ENCODE measurements at regions not wholly inside any gene's neighbourhood (a gene's known extent, or its start where the extent isn't known, plus 50 kb on each side); places are given as distances from the start of the nearest gene placed in this dataset.

- DNase-seq (ENCODE audit: low read depth in 2 of 2), result no peak
Measured at GRCh38 chr11:112852143-112852866, 108.9 kb upstream of the NCAM1 start.

GRCh38 chr11:112856133-112856532 lies 105.1 kb upstream of the NCAM1 start:
- DNase-seq (ENCODE audit: low read depth in 2 of 2), result no peak

DNA sequence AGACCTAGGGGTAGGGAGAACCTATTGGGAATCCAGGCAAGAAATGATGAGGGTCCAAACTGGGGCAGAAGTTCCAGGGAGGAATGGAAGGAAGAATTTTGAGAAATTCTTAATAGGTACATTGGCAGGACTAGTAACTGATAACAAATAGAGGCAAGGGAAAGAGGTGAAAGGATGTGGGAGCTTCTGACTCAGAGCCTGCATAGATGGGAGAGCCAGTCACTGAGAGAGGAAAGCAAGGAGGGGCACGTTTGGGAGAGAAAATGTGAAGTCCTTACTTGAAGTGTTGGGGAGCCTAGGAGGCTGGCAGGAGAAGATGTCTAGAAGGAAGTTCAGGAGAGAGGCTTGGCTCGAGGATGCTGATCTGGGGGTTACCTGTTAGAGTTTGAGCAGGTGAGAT lies 104.6 kb upstream of the NCAM1 start:
- DNase-seq (ENCODE audit: low read depth in 2 of 2), result no peak

DNA sequence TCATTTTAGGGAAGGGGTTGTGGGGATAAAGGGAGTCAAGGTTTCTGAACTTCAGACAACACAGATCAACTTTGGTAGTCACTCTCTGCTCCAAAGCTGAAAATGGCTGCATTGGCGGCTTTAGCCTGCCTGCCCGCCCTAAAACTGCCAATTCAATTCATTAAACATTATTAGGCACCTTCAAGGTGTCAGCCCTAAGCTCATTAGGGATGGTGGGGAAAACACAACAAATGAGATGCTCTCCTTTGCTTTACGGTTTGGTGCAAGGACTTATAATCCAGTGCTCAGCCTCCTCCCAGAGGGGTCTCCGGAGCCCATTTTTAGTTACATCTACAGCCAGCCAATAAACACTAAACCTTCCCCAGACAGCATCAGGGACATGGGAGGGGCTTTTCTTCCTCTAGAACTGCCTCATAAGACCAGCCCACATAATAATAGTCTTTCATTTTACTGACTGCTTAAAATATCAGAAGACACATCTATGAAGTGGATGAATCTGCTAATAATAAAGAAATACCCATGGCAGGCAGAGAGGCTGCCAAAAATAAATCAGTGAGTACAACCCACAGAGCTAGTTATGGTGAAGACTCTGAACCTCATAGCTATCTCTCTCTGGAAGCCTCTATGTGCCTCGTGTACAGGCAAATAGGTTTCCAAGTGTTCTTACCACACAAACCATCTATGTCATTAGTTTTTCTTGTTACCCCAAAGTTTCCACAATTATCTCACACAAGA lies 102.8 kb upstream of the NCAM1 start:
- no peak for DNase-seq (ENCODE audit: low read depth in 2 of 2)

- DNase-seq (ENCODE audit: low read depth in 2 of 2), result no peak
Measured at GRCh38 chr11:112859787-112860186, 101.4 kb upstream of the NCAM1 start.

GRCh38 chr11:112861356-112861755 lies 99.9 kb upstream of the NCAM1 start:
- no peak for DNase-seq (ENCODE audit: low read depth in 2 of 2)

DNA sequence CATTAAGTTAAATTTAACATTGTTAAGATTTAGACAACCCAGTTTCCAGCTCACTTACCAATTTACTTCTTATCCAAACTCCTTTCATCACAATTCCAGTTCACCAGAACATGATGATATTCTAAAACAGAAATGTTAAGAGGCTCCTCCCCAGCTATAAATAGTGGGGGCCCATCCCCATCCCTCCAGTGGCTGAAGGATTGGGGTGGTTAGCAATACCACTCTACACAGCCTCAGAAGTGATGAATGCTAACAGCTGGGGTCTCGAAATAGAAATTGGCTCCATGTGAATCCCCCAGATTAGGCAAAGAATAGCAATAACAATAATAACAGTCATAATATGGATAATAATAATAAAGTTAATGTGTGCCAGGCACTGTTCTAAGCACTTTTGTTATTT lies 97.9 kb upstream of the NCAM1 start:
- no peak for DNase-seq (ENCODE audit: low read depth in 2 of 2)

GRCh38 chr11:112864672-112865071 lies 96.5 kb upstream of the NCAM1 start:
- DNase-seq (ENCODE audit: low read depth in 2 of 2), result no peak

DNA sequence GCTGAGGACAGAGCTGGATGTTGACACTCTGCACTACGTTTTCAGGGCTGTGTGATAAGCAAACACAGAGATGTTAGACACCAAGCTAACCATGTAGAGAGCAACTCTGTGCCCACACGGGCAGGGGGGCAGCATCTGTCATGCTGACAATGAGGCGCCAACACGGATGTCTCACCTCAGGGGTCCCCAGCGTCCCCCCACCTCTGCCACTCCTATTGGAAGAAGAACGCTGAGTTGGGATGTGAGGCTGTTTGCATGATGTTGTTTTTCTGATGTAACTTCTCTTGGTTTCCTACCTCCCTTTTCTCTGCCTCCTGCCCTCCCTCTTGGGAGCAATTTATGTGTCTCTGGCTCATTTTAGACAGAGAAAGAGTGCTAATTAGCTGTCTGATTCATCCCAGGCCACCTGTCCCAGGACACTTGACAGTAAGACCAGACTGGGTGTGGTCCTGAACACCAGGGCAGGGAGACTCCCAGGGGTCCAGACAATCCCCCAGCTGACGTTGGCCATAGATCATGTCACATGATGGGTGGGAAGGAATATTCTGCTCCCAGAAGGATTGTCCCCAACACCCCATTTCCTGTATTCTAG lies 89.2 kb upstream of the NCAM1 start:
- DNase-seq (ENCODE audit: low read depth in 2 of 2), result no peak

DNA sequence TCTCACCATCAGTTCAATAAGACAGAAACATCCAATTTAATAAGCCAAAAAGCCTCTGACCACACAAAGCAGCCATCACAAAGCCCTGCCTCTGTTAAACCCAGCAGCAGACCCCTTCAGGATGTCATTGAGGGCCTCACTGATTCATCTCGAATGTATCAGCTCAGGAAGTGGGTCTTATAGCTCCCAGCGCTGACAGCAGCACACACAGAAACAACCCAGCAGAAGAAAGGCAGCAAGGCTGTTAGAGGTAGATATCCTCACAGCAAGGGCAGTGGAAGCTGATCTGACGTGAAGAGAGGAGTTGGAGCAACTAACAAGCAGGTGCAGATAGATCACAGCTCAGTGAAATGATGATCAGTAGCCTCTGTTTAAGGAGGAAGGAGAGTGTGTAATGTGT lies 86.2 kb upstream of the NCAM1 start:
- DNase-seq (ENCODE audit: low read depth in 2 of 2), result no peak

DNA sequence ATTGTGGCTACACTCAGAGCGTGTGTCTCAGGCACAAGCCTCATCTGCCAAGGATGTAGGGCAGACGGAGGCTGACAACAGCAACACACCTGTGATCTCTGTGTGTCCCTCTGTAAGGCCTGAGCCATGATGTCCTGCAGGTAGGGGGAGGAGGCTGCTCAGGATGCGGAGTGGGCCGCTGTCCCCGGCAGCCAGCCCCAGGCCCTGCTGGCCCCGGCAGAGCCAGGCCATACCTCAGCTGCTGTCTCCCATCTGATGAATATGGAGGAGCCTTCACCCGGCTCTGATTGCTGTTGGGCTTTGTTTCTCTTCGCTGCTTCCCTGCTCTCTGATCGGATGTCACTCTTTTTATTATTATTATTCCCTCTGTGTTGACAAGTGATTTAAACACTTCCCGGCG lies 83.6 kb upstream of the NCAM1 start:
- DNase-seq (ENCODE audit: low read depth in 2 of 2), result no peak

GRCh38 chr11:112878033-112878601 lies 83.1 kb upstream of the NCAM1 start:
- no peak for DNase-seq (ENCODE audit: low read depth in 2 of 2)

DNA sequence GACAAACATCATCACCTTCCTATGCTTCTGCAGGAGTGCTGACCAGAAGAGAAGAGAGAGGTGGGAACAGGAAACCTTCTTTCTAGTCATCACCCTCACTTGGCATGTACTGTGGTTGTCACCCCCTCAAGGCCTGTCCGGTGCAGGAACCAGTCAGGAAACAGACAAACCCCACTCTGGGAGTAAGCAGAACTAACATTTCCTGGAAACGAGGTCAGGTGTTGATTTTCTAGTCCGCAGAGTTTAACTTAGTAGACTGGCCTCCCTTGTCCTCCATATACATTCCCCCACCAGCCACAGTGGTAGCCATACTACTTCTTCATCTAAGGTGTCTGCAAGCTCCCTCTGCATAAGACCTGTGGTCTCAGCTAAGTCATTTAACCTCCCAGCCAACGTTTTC lies 80.7 kb upstream of the NCAM1 start:
- DNase-seq (ENCODE audit: low read depth in 2 of 2), result no peak

DNA sequence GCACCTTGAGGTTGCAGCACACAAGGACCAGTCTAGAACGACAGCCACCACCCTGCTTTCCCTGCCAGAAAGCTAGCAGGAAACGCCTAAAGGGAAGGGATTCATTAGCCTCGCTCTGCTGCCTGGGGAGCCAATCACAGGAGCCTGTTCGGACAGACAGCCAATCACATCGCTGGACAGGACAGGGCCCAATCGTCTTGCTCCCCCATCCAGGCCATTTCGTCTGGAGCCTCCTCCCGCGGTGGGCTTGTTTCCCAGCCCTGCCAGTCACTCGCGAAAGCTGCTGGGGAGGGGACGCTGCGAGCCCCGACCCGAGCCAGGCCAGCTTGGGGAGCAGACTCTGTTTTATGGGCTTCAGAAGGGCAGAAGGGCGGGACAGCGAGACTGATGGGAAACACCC lies 79.8 kb upstream of the NCAM1 start:
- no peak for DNase-seq (ENCODE audit: low read depth in 2 of 2)

GRCh38 chr11:112882494-112883381 lies 78.5 kb upstream of the NCAM1 start:
- DNase-seq (ENCODE audit: low read depth in 2 of 2), result no peak

- no peak for DNase-seq (ENCODE audit: low read depth in 2 of 2)
Measured at GRCh38 chr11:112884012-112884767, 77.0 kb upstream of the NCAM1 start.

GRCh38 chr11:112885744-112886433 lies 75.3 kb upstream of the NCAM1 start:
- no peak for DNase-seq (ENCODE audit: low read depth in 2 of 2)

- DNase-seq (ENCODE audit: low read depth in 2 of 2), result no peak
Measured at GRCh38 chr11:112886434-112887370, 74.5 kb upstream of the NCAM1 start.

GRCh38 chr11:112889446-112889845 lies 71.8 kb upstream of the NCAM1 start:
- no peak for DNase-seq (ENCODE audit: low read depth in 2 of 2)
